Activated T-helper 17 cell treated with anti-CD3 and anti-CD28 coated beads, Interleukin-2, amount 50 U/mL, for 72 hours (primary cell): ENCODE measurements at regions not wholly inside any gene's neighbourhood (a gene's known extent, or its start where the extent isn't known, plus 50 kb on each side); places are given as distances from the start of the nearest gene placed in this dataset.
A peak's percentile ranks its signal among the peaks of the same experiment; 100 is the strongest.

Source experiments
- ATAC-seq: fragments of 150-1000 bp; cut with Tn5 transposase; replicated peaks from 2 replicates; pipeline ENCODE4 v1.10.0; 2021; ENCODE audit warnings: mild to moderate bottlenecking, moderate library complexity
- H3K27ac Mint-ChIP-seq: one replicate; pipeline ENCODE4 v1.8.0; 2022; ENCODE audit warnings: mixed read lengths
- H3K27me3 Mint-ChIP-seq: one replicate; pipeline ENCODE4 v1.8.0; 2022; ENCODE audit warnings: mixed read lengths
- H3K36me3 Mint-ChIP-seq: one replicate; pipeline ENCODE4 v1.8.0; 2022; ENCODE audit warnings: low read depth, mild to moderate bottlenecking, mixed read lengths
- H3K4me1 Mint-ChIP-seq: one replicate; pipeline ENCODE4 v1.8.0; 2022; ENCODE audit warnings: mixed read lengths
- H3K4me3 Mint-ChIP-seq: one replicate; pipeline ENCODE4 v1.8.0; 2022; ENCODE audit warnings: mild to moderate bottlenecking, mixed read lengths
- H3K9me3 Mint-ChIP-seq: one replicate; pipeline ENCODE4 v1.8.0; 2022; ENCODE audit warnings: mixed read lengths

DNA sequence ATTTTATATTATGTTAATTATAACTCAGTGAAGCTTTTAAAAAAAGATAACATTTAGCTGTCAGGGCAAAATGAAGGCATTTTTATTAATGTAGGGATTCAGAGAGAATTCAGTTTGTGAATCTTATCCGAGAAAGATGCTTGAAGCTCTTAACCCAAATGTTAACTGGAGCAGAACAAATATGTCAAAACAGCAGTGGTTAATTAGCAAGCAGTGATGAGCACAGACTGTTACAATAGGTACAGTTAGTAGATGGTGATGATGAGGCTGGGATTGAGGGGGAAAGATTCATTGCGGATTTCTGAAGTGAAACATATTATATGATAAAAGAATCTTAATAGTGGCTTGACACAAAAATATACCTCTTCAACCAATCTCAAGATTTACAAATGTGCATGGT lies 356.7 kb downstream of the DIRAS2 start:
- Mint-ChIP-seq H3K36me3 (no peaks in the 10 kb centered on the region), H3K4me1 (no peaks in the 10 kb centered on the region), H3K27ac (no peak overlapping the region), H3K4me3 (no peak overlapping the region), H3K27me3 (peaks cover 3% of the 10 kb centered on the region), H3K9me3 (no peaks in the 10 kb centered on the region)
- ATAC-seq: no peak

DNA sequence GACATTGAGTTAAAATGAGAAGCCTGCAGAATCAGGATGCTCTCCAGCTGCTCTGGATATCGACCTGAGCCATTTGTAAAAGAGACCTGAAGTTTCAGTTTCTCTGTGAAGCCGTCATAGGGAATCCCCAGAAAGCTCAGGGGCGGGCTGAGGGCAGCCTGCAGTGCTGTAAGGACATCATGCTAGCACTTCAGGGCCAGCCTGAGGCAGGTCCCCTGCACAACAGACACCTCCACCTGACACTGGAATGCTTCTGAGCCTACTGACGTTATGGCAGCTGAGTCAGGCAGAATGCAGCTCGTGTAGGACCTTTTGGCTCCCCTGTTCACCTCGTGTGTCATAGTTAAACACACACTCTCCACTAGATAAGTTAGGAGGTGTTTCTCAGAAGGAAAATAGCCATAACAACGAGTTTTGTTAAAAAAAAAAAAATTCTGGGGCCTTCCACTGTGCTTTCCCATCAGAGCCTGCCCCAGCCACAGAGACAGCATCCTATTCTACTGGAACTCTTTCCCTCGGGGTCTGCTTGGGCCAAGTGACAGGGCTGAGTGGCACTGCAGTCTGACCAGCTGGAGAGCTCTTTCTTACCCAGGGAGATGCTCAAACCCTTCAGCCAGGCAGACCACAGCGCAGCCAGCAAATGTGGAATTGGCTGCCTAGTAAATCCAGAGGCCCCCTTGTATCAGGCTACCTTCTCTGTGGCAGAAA lies 354.9 kb downstream of the DIRAS2 start:
- Mint-ChIP-seq H3K9me3 (no peaks in the 10 kb centered on the region), H3K27me3 (peaks cover 7% of the 10 kb centered on the region), H3K36me3 (no peaks in the 10 kb centered on the region), H3K27ac (no peak overlapping the region), H3K4me1 (no peaks in the 10 kb centered on the region), H3K4me3 (peak overlapping the region; percentile 26)
- ATAC-seq: peak; percentile 90

- H3K9me3 Mint-ChIP-seq: no peaks in the 10 kb centered on the region
- H3K4me3 Mint-ChIP-seq: peak overlapping the region; percentile 26
- peaks cover 7% of the 10 kb centered on the region for H3K27me3 Mint-ChIP-seq
- ATAC-seq: no peak
- no peaks in the 10 kb centered on the region for H3K4me1 Mint-ChIP-seq
- H3K36me3 Mint-ChIP-seq: no peaks in the 10 kb centered on the region
- no peak overlapping the region for H3K27ac Mint-ChIP-seq
Observed at GRCh38 chr9:90288275-90288639, 354.4 kb downstream of the DIRAS2 start.

- H3K4me3 Mint-ChIP-seq: no peak overlapping the region
- H3K27me3 Mint-ChIP-seq: peaks cover 12% of the 10 kb centered on the region
- H3K4me1 Mint-ChIP-seq: no peaks in the 10 kb centered on the region
- H3K36me3 Mint-ChIP-seq: no peaks in the 10 kb centered on the region
- no peaks in the 10 kb centered on the region for H3K9me3 Mint-ChIP-seq
- ATAC-seq: no peak
- H3K27ac Mint-ChIP-seq: no peak overlapping the region
Observed at GRCh38 chr9:90290716-90291485, 351.7 kb downstream of the DIRAS2 start.

DNA sequence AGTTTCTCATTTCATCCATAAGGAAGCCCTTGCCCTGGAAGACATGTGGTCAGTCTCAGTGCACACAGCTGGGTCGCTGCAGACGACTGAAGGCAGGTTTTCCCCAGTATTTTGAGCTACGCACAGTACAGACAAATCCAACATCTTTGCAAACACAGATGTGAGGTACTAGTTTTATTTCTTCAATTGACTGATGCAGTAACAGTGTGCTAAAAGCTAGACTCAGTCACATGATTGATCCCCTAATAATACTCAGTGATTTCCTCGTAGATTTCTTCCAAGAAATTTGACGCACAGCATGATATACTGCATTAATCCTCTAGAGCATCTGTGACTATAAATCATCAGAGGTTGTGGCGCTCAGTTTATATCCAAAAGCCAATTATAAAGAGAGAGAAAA lies 346.1 kb downstream of the DIRAS2 start:
- Mint-ChIP-seq H3K4me3 (no peak overlapping the region), H3K9me3 (no peaks in the 10 kb centered on the region)

GRCh38 chr9:90299968-90300367 lies 342.7 kb downstream of the DIRAS2 start:
- no peak for ATAC-seq
- no peak overlapping the region for H3K4me3 Mint-ChIP-seq
- H3K27ac Mint-ChIP-seq: no peak overlapping the region
- no peaks in the 10 kb centered on the region for H3K4me1 Mint-ChIP-seq
- no peaks in the 10 kb centered on the region for H3K9me3 Mint-ChIP-seq
- no peaks in the 10 kb centered on the region for H3K36me3 Mint-ChIP-seq
- H3K27me3 Mint-ChIP-seq: peaks cover 27% of the 10 kb centered on the region

More for the DNA sequence above, 346.1 kb downstream of the DIRAS2 start:
- Mint-ChIP-seq H3K4me1 (no peaks in the 10 kb centered on the region), H3K27ac (no peak overlapping the region), H3K27me3 (peaks cover 17% of the 10 kb centered on the region), H3K36me3 (no peaks in the 10 kb centered on the region)
- no peak for ATAC-seq

DNA sequence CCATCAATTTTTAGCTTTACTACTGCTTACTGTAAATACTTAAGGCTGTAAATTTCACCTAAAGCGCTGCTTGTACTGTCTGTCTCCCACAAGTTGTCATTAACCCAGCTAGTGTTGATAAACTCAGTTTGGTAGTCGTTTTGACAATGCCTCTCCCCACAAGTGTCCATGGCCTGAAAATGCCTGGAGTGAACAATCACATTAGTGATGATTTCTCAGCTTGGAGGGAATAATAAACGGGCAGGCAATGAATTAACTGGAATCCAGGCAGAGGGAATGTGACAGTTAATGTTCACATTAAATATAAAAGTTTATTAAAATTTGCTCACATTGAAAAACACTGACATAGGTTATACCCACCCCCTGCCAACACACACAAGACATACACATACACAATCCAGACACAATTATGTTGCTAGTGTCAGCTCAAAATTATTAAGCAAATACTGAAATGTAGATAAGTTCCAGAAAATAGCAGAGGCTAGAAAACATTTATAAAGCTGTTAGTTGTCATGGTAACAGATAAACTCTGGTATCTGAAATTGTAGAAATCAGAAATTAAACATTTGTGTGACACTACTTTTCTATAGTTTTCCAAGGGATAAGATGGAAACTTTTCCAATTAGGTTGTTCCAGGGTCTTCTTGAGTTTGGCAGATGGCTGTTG lies 341.9 kb downstream of the DIRAS2 start:
- no peak overlapping the region for H3K27ac Mint-ChIP-seq

GRCh38 chr9:90301277-90301653 lies 341.4 kb downstream of the DIRAS2 start:
- Mint-ChIP-seq H3K4me3 (no peak overlapping the region), H3K9me3 (no peaks in the 10 kb centered on the region), H3K36me3 (no peaks in the 10 kb centered on the region), H3K27ac (no peak overlapping the region), H3K27me3 (peaks cover 29% of the 10 kb centered on the region), H3K4me1 (no peaks in the 10 kb centered on the region)
- no peak for ATAC-seq

More for the DNA sequence above, 341.9 kb downstream of the DIRAS2 start:
- Mint-ChIP-seq H3K27me3 (peaks cover 30% of the 10 kb centered on the region), H3K4me3 (no peak overlapping the region), H3K9me3 (no peaks in the 10 kb centered on the region), H3K4me1 (no peaks in the 10 kb centered on the region), H3K36me3 (no peaks in the 10 kb centered on the region)
- no peak for ATAC-seq

- H3K27ac Mint-ChIP-seq: no peak overlapping the region
- no peak for ATAC-seq
- no peaks in the 10 kb centered on the region for H3K36me3 Mint-ChIP-seq
- no peaks in the 10 kb centered on the region for H3K4me1 Mint-ChIP-seq
- H3K9me3 Mint-ChIP-seq: no peaks in the 10 kb centered on the region
- peaks cover 25% of the 10 kb centered on the region for H3K27me3 Mint-ChIP-seq
- no peak overlapping the region for H3K4me3 Mint-ChIP-seq
Observed at GRCh38 chr9:90303655-90304054, 339.0 kb downstream of the DIRAS2 start.

DNA sequence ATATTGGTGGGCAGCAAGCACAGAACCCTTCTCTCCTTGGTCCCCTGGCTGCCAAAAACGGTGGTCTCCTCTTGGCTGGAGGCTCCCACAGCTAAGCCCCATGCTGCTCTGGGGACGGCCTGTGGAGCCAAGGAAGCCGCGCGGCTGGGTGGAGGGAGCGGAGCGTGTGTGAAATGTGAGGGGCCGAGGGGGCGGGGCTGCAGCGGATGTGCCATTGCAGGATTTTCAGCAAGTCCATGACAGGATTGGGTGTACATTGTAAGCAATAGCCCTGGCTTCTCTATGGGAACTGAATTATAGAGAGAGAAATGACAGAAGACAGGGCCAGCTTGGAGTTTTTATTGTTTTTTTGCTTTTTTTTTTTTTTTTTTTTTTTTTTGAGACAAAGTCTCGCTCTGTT lies 336.5 kb downstream of the DIRAS2 start:
- Mint-ChIP-seq H3K27me3 (peaks cover 25% of the 10 kb centered on the region), H3K4me1 (no peaks in the 10 kb centered on the region), H3K36me3 (no peaks in the 10 kb centered on the region), H3K9me3 (no peaks in the 10 kb centered on the region), H3K4me3 (no peak overlapping the region), H3K27ac (no peak overlapping the region)
- no peak for ATAC-seq

DNA sequence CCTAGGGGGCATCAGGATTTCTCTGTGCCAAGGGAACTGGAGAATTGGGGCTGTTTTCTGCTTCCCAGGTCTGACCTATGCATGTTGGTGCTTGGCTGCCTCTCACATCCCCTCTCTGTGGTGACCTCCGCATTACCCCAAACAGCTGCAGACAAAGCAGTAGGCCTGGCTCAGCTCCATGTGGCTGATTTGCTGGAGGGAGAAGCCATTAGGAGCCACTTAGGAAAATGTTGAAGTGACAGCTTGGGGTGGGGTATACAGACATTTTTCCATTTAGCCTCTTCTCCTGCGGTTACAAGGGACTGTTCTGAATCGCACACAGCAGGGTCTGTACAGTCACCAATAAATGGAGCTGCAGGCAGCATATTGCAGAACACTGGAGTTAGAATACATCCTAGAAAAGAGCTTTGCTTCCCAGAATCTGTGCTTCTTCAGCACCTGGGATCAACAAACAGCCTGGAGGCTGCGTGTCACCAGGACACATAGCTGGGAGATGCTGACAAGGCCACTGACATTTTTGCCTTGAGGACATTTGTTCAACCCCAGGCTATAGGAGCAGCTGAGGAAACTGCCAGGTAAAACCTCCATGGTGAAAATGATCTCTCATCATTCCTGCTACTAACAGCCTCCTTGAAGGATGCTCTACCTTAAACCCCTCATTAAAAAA lies 335.3 kb downstream of the DIRAS2 start:
- ATAC-seq: no peak
- no peaks in the 10 kb centered on the region for H3K4me1 Mint-ChIP-seq
- H3K27me3 Mint-ChIP-seq: peaks cover 29% of the 10 kb centered on the region
- no peaks in the 10 kb centered on the region for H3K9me3 Mint-ChIP-seq
- no peaks in the 10 kb centered on the region for H3K36me3 Mint-ChIP-seq
- no peak overlapping the region for H3K4me3 Mint-ChIP-seq
- no peak overlapping the region for H3K27ac Mint-ChIP-seq

DNA sequence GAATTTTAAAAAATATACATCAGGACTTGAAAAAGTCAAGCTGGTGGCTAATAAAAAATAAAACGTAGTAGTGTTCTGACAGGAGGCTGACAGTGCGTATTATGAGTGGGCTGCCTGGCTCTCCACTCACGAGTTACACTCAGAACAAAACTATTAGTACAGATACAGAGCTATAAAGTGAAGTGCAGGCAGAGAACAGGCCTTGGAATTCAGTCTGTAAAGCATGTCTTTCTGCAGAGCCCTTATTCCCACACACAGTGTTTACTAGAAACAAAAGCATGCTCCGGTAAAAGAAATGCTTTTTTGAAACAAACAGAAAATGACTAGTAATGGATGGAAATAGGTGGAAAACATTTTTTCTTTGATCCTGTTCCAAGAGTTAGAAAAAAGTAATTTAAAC lies 334.7 kb downstream of the DIRAS2 start:
- Mint-ChIP-seq H3K27me3 (peaks cover 25% of the 10 kb centered on the region), H3K4me3 (no peak overlapping the region), H3K9me3 (no peaks in the 10 kb centered on the region), H3K4me1 (no peaks in the 10 kb centered on the region), H3K36me3 (no peaks in the 10 kb centered on the region), H3K27ac (no peak overlapping the region)
- ATAC-seq: no peak

- Mint-ChIP-seq H3K27me3 (peaks cover 20% of the 10 kb centered on the region), H3K27ac (no peak overlapping the region), H3K36me3 (no peaks in the 10 kb centered on the region), H3K4me1 (no peaks in the 10 kb centered on the region), H3K4me3 (no peak overlapping the region), H3K9me3 (no peaks in the 10 kb centered on the region)
- ATAC-seq: no peak
Observed at GRCh38 chr9:90308691-90309090, 333.9 kb downstream of the DIRAS2 start.

DNA sequence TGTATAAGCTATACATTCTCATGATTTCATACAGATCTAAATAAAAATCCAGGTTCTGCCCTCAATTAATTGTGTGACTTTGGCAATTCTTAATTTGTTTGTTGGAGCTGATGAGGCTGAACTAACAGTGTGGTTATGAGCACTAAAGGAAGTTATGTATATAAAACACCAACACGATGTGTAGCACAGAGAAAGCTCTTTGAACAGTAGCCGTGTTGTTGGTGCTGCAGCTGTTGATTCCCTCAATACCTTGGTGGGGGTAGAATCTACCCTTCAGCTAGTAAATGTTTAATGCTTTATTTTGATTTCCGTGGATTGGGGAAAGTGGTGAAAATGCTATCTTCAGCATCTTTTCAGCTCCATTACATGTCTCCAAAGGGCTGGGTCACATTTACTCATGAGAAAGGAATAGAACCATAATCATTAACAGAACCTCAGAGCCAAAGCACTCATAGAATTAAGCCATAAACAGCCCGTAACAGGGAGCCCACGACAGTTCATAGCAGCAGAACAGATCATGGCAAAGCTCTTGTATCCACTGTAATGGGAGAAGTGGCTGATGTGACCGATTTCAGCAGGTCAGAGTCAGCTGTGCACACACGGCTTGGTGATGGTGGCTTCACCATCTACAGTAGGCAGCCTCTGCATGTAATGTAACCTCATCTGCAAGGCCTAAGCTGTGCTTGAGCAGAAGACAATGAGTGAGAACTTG lies 332.7 kb downstream of the DIRAS2 start:
- Mint-ChIP-seq H3K4me1 (no peaks in the 10 kb centered on the region), H3K4me3 (no peak overlapping the region), H3K9me3 (no peaks in the 10 kb centered on the region), H3K27ac (no peak overlapping the region), H3K36me3 (no peaks in the 10 kb centered on the region), H3K27me3 (peaks cover 12% of the 10 kb centered on the region)
- ATAC-seq: no peak
